Large intestine (tissue), 3 donors: ENCODE measurements at regions not wholly inside any gene's neighbourhood (a gene's known extent, or its start where the extent isn't known, plus 50 kb on each side); places are given as distances from the start of the nearest gene placed in this dataset.

Source experiments
- DNase-seq, 2 donors: peaks; one replicate each; pipeline versions ENCODE4 v3.0.0 to v3.0.0-alpha.2; 2013
- H3K27ac ChIP-seq: one replicate; pipeline ENCODE4 v1.5.1; 2013; ENCODE audit warnings: low read length
- H3K27me3 ChIP-seq: 2 replicates; pipeline ENCODE4 v1.6.1; 2013; ENCODE audit warnings: low read length; ENCODE audit not compliant: control insufficient read depth, insufficient read depth
- H3K36me3 ChIP-seq: 2 replicates; pipeline ENCODE4 v1.6.1; 2013; ENCODE audit warnings: low read length; ENCODE audit not compliant: control insufficient read depth, insufficient read depth
- H3K4me1 ChIP-seq: one replicate; pipeline ENCODE4 v1.6.1; 2013; ENCODE audit warnings: low read length; ENCODE audit not compliant: control insufficient read depth, insufficient read depth
- H3K4me3 ChIP-seq: one replicate; pipeline ENCODE4 v1.5.1; 2013; ENCODE audit warnings: low read length
- H3K9me3 ChIP-seq: one replicate; pipeline ENCODE4 v1.6.1; 2013; ENCODE audit warnings: mild to moderate bottlenecking, low read depth, low read length, moderate library complexity; ENCODE audit not compliant: control insufficient read depth
- WGBS: methylation state at CpG from one replicate; pipeline ENCODE4 v1.1.5; 2013; ENCODE audit warnings: low lambda C conversion rate; ENCODE audit not compliant: insufficient coverage; 5-methylcytosine and 5-hydroxymethylcytosine counted together

DNA sequence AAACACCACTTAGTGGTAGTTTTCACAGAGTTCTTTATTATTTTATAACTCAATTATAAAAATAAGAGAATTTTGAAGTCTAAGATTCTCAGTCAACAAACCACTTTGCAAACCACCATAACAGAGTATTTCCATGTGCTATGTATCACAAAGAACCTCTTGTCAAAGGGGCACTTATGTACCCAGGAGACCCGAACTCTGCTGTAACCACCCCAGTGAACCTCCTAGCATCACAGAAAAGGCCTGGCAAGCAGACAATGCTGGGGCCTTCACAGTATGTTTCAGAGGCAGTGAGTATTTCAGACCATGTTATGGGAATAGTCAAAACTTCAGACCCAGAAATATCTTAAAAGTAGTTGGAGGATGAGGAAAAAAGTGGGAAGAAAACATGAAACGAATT, 714.1 kb downstream of the EFNB2 start:
- no peak for DNase-seq
- H3K4me1 ChIP-seq = peaks cover 8% of the 10 kb centered on the region
- no peaks in the 10 kb centered on the region for H3K27me3 ChIP-seq
- H3K9me3 ChIP-seq = no peaks in the 10 kb centered on the region
- no peak overlapping the region for H3K4me3 ChIP-seq
- H3K27ac ChIP-seq = no peak overlapping the region
- no peaks in the 10 kb centered on the region for H3K36me3 ChIP-seq
- no CpG with 5 or more reads among the region's 2 CpGs for WGBS

DNA sequence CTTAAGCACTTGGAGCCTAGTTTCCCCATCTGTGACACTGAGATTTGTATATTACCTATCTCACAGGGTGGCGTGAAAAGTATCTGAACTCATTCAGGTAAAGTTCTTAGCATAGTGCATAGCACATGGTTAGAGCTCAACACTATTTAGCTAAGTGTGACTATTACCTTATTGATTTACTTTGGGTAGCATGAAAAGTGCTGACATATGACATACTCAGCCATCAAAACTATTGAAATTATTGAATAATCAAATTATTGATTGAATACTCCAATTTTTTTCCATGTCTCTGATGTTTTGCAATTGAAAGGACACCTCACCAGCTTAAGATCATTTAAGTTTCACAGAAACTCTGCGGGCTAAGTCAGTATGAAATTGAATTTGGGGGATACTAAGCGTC, 715.0 kb downstream of the EFNB2 start:
- Histone ChIP-seq H3K4me3 (no peak overlapping the region), H3K4me1 (peaks cover 8% of the 10 kb centered on the region), H3K27ac (no peak overlapping the region), H3K9me3 (no peaks in the 10 kb centered on the region), H3K36me3 (no peaks in the 10 kb centered on the region), H3K27me3 (no peaks in the 10 kb centered on the region)
- WGBS = no CpG with 5 or more reads among the region's 3 CpGs
- DNase-seq = no peak

DNA sequence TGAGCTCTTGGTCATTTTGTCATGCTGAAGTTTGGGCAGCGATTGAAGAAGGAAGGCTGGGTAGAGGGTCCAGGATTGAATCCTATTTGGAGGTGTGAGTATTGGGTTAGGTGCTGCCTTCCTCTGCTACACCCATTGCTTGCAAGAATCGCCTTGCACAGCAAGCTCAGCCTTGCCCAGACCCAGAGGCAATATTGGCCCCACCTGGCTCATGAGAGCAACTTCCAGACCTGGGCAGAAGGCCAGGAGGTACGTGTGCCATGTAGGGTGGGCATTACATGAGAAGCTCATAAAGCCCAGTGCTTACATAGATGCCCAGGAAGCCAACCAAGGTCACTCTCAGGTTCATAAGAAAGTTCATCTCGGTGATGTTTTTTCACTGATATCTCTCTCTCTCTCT, 718.0 kb downstream of the EFNB2 start:
- H3K27ac ChIP-seq = no peak overlapping the region

DNA sequence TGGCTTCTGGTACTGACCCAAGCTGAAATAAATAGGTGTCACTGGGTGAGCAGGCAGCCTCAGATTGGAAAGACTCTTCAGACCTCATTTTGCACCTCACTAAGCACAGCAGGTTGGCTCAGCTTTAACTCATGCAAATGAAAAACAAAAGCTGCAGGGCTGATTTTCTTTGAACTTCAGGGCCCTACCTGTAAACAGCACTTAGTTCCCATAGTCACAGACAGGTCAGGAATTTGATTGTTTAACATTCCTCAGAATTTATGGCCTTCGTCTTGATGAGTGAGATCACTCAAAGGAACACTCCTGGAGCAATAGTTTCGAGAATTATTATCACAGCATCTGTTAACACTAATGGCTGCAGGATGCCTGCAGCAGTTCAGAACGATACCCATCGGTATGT, 718.5 kb downstream of the EFNB2 start:
- Histone ChIP-seq H3K9me3 (no peaks in the 10 kb centered on the region), H3K4me3 (no peak overlapping the region), H3K4me1 (peaks cover 8% of the 10 kb centered on the region), H3K27ac (no peak overlapping the region), H3K27me3 (no peaks in the 10 kb centered on the region), H3K36me3 (no peaks in the 10 kb centered on the region)
- DNase-seq = peak; percentile 49 to 70
- WGBS = no CpG with 5 or more reads among the region's 4 CpGs

More for the DNA sequence above, 718.0 kb downstream of the EFNB2 start:
- Histone ChIP-seq H3K27me3 (no peaks in the 10 kb centered on the region), H3K9me3 (no peaks in the 10 kb centered on the region), H3K4me3 (no peak overlapping the region), H3K4me1 (peaks cover 8% of the 10 kb centered on the region), H3K36me3 (no peaks in the 10 kb centered on the region)
- no CpG with 5 or more reads among the region's 4 CpGs for WGBS
- DNase-seq = no peak

DNA sequence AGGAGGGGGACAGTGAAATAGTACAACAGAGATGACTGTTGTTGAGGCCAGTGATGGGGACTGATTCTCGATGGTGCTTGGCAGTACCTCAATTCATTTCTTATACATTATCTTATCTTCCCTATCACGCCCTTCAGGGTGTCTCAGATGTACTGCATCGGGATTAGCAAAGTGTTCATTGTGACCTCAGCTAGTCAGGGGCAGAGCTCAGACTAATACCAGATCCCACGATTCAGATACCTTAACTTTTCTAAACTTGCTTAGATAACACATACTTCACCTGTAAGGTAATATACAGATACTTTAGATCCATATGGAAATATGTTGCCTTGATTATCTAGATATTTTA, 720.6 kb downstream of the EFNB2 start:
- Histone ChIP-seq H3K27ac (no peak overlapping the region), H3K4me1 (peaks cover 8% of the 10 kb centered on the region), H3K9me3 (peaks cover 2% of the 10 kb centered on the region), H3K36me3 (no peaks in the 10 kb centered on the region), H3K27me3 (no peaks in the 10 kb centered on the region), H3K4me3 (no peak overlapping the region)
- no peak for DNase-seq
- no CpG with 5 or more reads among the region's 4 CpGs for WGBS

DNA sequence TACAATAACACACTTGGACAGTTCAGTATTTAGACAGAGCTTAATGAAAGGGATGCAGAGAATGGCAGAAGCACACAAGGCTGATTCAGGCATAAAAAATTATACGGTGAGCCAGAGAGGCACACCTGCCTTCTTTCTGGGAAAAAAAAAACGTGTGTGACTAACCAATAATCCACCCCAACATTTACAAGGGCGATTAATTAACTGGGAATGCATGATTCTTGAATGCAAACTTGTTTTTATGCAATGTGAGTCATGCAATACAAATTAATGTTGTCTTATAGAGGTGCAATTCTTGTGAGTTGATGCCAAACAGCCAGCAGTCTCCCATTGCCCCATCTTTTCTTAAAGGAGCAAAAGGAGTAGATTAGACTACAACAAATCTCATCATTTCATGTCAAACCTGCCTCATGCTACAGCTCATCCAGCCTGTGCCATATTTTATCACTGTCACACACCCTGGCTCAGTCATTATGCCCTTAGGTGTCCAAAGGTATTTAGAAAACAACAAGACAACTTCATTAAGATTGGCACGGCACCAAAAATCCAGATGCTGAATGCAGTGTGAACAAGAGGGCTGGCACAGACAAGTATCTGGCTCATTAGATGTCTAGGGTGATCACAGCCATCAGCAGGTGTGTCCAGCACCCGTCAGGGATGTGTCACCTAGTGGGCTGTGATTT, 721.1 kb downstream of the EFNB2 start:
- peaks cover 2% of the 10 kb centered on the region for H3K9me3 ChIP-seq
- no peak for DNase-seq
- no peaks in the 10 kb centered on the region for H3K27me3 ChIP-seq
- no peaks in the 10 kb centered on the region for H3K36me3 ChIP-seq
- no peak overlapping the region for H3K4me3 ChIP-seq
- peaks cover 8% of the 10 kb centered on the region for H3K4me1 ChIP-seq
- no peak overlapping the region for H3K27ac ChIP-seq
- WGBS = 100% methylated on average over 1 of the region's 5 CpGs

DNA sequence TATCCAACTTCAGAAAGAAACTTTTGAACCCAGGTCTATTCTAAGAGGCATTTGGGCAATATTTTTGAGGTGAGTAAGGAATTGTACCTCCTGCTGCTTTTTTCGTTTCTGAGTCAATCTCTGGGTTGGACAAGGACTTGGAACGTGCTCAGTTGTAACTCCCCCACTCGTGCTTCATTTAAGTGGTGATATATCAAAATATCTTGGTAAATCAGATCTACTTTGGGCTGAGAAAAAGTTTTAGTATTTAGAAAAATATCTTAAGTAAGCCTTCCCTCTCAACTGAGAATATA, 728.9 kb downstream of the EFNB2 start:
- DNase-seq = no peak
- H3K36me3 ChIP-seq = no peaks in the 10 kb centered on the region
- no peak overlapping the region for H3K4me3 ChIP-seq
- H3K27me3 ChIP-seq = no peaks in the 10 kb centered on the region
- H3K4me1 ChIP-seq = no peaks in the 10 kb centered on the region
- no peak overlapping the region for H3K27ac ChIP-seq
- H3K9me3 ChIP-seq = peaks cover 2% of the 10 kb centered on the region
- WGBS = no CpG with 5 or more reads among the region's 3 CpGs

DNA sequence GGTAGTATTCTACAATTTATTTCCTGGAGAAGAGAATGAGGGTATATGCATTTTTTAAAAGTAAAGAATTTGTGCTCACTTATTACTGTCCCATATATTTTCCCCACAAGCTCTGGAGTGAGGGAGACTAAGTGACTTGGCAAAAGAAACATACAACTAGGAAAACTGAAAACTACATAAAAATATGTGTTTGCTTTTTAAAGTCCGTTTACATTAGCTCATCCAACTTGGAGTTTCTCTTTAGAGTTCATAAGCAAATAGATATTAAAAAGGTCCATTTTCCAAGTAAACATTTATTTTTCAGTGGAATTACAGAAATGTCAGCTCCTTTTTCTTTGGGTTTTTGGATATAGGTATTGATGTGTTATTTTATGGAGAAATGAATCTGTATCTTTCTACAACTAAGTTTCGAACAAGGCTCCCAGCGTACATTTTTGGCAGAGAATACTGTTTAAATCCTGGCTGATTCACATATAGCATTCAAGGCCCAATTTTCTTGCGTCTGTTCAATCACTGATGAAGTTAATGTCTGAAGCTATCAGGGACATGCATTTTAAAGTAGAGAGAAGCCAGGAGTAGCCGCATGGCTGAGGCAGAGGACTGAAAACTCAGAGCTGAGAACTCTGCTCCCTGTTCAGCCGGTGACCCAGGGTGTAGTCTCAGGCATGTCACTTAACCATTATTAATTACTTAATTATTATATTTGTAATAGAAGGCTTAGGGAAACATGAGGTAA, 729.4 kb downstream of the EFNB2 start:
- Histone ChIP-seq H3K9me3 (peaks cover 2% of the 10 kb centered on the region), H3K27me3 (no peaks in the 10 kb centered on the region), H3K4me3 (no peak overlapping the region), H3K4me1 (no peaks in the 10 kb centered on the region), H3K36me3 (no peaks in the 10 kb centered on the region), H3K27ac (no peak overlapping the region)
- no peak for DNase-seq
- WGBS = 89% methylated on average over 1 of the region's 6 CpGs

DNA sequence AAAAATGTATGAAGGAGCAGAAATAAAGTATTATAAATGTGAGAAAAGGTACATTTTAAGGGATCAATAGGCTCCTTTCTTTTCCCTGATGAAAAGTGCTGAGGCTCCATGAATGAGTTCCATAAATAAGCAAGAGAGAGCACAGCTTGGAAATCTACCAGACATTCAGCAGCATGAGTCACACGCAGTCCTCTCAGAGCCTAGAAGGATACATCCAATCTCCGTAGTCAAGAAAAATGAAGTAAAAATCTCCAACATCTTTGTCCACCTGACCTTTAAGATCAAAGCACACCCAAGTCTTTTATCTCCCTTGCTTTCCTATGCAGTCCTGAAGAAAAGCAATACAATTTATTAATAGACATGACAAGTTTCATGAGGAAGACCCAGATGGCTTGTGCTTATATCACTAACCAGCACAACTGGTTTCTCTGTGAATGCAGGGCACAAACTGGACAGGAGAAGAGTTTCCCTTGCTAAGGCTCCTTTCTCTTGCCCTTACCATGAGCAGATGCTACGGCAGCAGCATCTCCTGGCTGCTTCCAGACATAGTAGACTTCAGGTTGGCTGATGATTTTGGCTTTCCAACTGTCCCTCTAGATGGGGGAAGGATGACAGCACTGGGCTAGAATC, 730.8 kb downstream of the EFNB2 start:
- no peaks in the 10 kb centered on the region for H3K27me3 ChIP-seq
- no peak for DNase-seq
- no peaks in the 10 kb centered on the region for H3K4me1 ChIP-seq
- H3K9me3 ChIP-seq = no peaks in the 10 kb centered on the region
- no peak overlapping the region for H3K4me3 ChIP-seq
- WGBS = 76% methylated on average over 2 of the region's 3 CpGs
- no peak overlapping the region for H3K27ac ChIP-seq
- H3K36me3 ChIP-seq = no peaks in the 10 kb centered on the region

DNA sequence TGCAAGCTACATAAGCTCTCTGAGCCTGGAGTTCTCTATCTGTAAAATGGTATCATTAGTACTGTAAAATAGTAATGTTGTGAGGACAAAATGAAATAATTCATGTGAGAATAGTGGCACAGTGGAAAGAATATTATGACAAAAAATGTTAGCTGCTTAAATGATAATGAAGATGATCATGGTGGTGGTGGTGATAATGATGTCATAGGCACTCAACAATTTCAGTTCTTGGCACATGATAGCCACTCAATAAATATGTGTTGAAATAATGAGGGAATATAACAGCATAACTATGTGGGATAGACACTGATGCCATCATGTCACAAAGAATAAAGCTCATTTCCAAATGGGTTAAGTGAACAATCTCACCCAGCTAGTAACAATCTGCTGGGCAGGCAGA, 736.3 kb downstream of the EFNB2 start:
- Histone ChIP-seq H3K27ac (no peak overlapping the region), H3K9me3 (no peaks in the 10 kb centered on the region), H3K27me3 (no peaks in the 10 kb centered on the region), H3K4me3 (no peak overlapping the region), H3K36me3 (no peaks in the 10 kb centered on the region), H3K4me1 (no peaks in the 10 kb centered on the region)
- DNase-seq = no peak

DNA sequence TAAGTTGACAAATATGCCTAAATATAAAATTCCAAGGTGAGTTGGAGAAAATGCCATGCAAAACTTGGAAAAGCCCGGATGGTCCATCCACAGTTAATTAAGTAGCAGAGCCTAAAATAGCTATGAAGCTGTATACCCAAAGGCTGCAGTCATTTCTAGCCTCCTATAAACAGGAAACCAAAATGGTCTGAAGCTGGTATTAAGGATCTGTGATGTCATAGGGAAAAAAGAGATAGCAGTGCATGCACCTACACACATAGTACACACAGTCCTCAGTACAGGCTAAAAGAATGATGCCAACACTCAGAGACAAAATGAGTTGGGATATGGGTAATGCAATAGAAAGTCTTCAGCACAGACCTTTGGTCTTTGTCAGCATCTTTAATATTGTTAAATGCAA, 736.9 kb downstream of the EFNB2 start:
- no peak for DNase-seq
- H3K4me1 ChIP-seq = no peaks in the 10 kb centered on the region
- H3K9me3 ChIP-seq = no peaks in the 10 kb centered on the region
- no peaks in the 10 kb centered on the region for H3K27me3 ChIP-seq
- no peak overlapping the region for H3K4me3 ChIP-seq
- no peaks in the 10 kb centered on the region for H3K36me3 ChIP-seq
- no peak overlapping the region for H3K27ac ChIP-seq
- WGBS = 63% methylated on average over 1 of the region's 1 CpG
